HFF-Myc (cell line): ENCODE measurements at regions not wholly inside any gene's neighbourhood (a gene's known extent, or its start where the extent isn't known, plus 50 kb on each side); places are given as distances from the start of the nearest gene placed in this dataset.

Experiments used
- DNase-seq: peaks from one replicate; pipeline ENCODE4 v3.0.0-alpha.2; 2011; ENCODE audit warnings: low read depth; ENCODE audit errors: extremely low read depth
- H3K4me3 ChIP-seq: replicated peaks from 2 replicates; pipeline ENCODE4 v1.5.1; 2011; ENCODE audit warnings: low read depth, mild to moderate bottlenecking, control low read depth, low read length
- TF ChIP-seq, protein P1 (sequence below): IDR thresholded peaks from 2 replicates; pipeline ENCODE4 v1.5.1; 2012; ENCODE audit warnings: mild to moderate bottlenecking, low read depth, low read length, control low read depth; ENCODE audit errors: missing control alignments

DNA sequence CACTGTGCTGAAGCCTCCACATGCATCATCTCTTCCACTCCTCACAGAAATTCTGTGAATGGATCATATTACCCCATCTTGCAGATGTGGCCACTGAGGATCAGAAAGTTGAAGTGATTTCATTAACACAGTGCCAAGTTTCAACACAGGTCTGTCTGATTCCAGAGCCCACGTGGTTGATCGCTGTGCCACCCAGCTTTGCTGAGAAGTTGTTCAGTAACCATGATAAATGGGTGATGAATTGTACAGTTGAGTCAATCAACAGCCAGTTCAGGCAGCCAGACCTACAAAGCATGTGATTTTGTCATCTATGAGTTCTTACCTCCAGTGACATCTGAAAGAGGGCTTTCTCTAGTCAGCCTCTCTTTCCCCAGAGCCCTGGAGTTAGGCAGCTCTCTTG lies 61.8 kb upstream of the GRHL3 start:
- TF ChIP-seq, protein P1, sequence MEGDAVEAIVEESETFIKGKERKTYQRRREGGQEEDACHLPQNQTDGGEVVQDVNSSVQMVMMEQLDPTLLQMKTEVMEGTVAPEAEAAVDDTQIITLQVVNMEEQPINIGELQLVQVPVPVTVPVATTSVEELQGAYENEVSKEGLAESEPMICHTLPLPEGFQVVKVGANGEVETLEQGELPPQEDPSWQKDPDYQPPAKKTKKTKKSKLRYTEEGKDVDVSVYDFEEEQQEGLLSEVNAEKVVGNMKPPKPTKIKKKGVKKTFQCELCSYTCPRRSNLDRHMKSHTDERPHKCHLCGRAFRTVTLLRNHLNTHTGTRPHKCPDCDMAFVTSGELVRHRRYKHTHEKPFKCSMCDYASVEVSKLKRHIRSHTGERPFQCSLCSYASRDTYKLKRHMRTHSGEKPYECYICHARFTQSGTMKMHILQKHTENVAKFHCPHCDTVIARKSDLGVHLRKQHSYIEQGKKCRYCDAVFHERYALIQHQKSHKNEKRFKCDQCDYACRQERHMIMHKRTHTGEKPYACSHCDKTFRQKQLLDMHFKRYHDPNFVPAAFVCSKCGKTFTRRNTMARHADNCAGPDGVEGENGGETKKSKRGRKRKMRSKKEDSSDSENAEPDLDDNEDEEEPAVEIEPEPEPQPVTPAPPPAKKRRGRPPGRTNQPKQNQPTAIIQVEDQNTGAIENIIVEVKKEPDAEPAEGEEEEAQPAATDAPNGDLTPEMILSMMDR: no peak
- no peak for DNase-seq
- no peak overlapping the region for H3K4me3 ChIP-seq

DNA sequence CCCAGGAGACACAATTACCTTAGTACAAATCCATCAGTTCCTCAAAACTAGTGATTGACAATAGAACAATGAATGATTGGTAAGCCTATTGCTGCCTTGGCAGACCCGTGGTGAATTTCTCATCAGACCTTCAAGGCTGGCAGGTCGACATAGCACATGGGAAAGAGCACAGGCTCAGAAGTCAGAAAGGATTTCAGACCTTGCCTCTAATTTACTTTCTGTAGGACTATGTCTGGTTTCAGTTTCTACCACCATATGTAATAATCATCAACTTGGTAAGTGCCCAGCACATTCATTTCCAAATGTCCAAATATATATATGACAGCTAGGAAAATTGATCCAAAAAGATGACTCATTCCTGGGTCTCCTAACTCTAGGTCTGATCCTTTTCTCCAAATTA lies 62.5 kb upstream of the GRHL3 start:
- TF ChIP-seq, protein P1: no peak
- DNase-seq: no peak
- no peak overlapping the region for H3K4me3 ChIP-seq

DNA sequence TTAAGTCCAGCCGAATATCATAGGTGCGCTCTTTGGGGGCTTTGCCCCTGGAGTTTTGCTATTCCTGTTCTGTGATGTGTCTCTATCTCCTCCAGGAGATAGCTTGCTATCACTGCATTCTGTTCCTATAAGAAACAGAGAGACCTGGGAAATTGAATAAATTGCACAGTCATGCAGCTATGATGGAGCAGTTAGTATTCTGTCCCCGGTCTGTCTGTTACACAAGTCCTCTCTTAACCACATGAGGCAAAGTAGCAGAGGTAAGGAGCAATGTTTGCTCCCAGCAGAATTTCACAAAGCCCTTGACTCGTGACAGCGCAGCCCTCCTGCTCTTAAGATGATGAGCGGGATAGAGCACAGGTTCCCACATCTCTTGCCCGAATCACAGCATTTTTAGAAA lies 63.9 kb upstream of the GRHL3 start:
- DNase-seq: no peak
- TF ChIP-seq, protein P1: no peak
- no peak overlapping the region for H3K4me3 ChIP-seq

DNA sequence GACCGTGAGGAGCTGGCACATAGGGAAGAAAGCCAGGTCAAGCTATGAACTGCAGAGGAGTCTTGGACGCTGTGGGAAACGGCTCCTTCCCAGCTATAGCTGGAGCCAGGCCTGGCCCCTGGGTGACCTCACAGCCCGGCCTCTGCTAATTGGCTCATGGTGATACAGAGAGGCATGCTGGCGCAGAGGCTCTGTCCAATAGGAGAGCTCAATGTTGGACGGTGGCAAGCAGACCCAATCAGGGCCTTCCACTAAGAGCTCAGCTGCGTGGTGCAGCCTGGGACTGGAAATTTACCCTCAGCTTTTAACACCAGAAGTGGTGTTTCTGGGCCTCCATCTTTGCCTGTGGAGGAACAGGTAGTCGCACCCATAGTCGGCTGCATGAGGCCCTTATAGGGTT lies 64.4 kb upstream of the GRHL3 start:
- TF ChIP-seq, protein P1: no peak
- no peak for DNase-seq
- H3K4me3 ChIP-seq: no peak overlapping the region

DNA sequence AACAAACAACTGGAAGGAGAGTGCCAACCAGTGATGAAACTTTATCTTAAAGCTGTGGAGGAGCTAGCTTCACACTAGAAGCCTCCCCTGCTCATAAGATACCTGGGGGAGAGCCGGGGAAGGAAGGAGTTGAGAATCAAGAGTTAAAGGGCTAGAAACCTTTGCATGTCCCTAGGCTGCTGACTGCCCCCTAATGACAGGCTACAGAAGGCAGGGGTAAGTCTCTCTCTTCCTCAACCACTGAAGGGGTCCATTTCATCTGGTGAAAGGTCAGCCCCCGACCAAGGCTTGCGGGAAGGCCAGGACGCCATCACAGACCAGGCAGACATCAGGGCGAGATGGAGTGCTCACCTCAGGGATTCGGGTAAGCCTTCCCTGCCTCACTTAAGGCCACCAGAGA lies 65.6 kb upstream of the GRHL3 start:
- no peak overlapping the region for H3K4me3 ChIP-seq
- DNase-seq: no peak
- TF ChIP-seq, protein P1: no peak

DNA sequence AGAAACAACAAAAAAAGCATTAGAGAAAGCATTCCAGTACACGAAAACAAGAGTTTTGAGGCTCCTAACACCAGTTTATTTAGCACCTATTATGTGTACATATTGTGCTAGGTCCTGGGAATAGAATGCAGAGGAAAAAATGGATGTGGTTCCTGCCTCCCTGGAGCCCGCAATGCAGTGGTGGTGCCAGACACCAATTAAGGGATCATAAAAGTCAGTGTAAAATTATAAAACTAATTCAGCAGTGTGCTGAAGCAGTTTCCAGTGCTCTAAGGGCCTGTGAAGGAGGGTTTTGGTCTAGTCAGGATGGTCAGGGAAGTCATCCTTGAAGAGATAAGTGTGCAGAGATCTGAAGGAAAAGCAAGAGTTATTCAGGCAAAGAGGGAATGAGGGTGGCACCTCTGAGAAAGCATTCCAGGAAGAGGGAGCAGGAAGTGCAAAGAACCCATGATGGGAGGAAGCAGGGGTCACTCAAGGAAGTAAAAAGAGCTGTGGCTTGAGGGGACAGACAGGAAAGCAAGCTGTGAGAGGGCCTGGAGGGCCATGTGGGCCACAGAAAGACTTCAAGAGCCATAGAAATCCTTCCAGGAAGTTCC lies 65.2 kb upstream of the IFNLR1 start:
- TF ChIP-seq, protein P1: no peak
- H3K4me3 ChIP-seq: no peak overlapping the region
- DNase-seq: no peak

DNA sequence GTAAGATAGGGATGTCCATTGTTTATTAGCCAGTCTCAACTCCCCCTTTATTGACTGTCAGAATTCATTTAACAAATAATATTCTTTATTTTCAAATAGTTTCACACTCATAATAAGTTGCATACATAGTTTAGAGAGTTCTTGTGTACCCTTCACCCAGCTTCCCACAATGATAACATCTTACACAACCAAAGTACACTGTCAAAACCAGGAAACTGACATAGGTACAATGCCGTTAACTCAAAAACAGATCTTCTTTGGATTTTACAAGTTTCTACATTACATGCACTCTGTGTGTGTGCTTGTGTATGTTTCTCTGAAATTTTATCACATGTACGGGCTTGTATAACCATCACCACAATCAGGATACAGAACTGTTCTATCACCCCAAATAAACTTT lies 64.4 kb upstream of the IFNLR1 start:
- DNase-seq: no peak
- H3K4me3 ChIP-seq: no peak overlapping the region
- TF ChIP-seq, protein P1: no peak
